Activated T-cell treated with anti-CD3 and anti-CD28 coated beads, Interleukin-2, amount 50 U/mL, for 4 hours (primary cell): ENCODE measurements at regions not wholly inside any gene's neighbourhood (a gene's known extent, or its start where the extent isn't known, plus 50 kb on each side); places are given as distances from the start of the nearest gene placed in this dataset.
"Not testable (repeated sequence)": the region's sequence is repeated elsewhere in the genome, so short reads cannot be mapped to it uniquely, and the experiment has no call there.

Source experiments
- ATAC-seq, 2 donors: fragments of 200-7000 bp; cut with Tn5 transposase; one replicate each; pipeline ENCODE4 v1.10.0; 2021
- DNase-seq: peaks from one replicate; pipeline ENCODE4 v3.0.0-alpha.2; 2020
- H3K27me3 Mint-ChIP-seq: one replicate; pipeline ENCODE4 v1.8.0; 2021; ENCODE audit warnings: low read depth, mixed read lengths
- H3K36me3 Mint-ChIP-seq: one replicate; pipeline ENCODE4 v1.8.0; 2022; ENCODE audit warnings: mixed read lengths; ENCODE audit not compliant: insufficient read depth
- H3K4me1 Mint-ChIP-seq: one replicate; pipeline ENCODE4 v1.8.0; 2021; ENCODE audit warnings: low read depth, mixed read lengths
- H3K4me3 Mint-ChIP-seq: one replicate; pipeline ENCODE4 v1.8.0; 2021; ENCODE audit warnings: mild to moderate bottlenecking, moderate library complexity, mixed read lengths
- H3K9me3 Mint-ChIP-seq: one replicate; pipeline ENCODE4 v1.8.0; 2021; ENCODE audit warnings: mixed read lengths

DNA sequence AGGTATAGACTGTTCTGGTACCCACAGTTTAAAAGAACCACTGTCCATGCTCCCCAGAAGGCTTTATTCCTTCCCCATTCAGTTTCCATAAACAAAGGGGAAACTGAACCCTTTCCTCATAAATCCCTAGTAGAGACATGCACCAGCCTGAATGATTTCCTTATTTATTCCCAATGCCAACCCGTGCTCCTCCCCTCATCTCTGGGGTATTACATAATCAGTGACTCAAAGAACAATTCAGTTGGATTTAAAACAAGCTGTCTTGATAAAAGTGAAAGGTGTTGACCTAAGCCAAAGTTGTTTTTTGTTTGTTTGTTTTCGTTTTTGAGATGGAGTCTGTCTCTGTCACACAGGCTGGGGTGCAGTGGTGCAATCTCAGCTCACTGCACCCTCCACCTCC, 418.5 kb upstream of the CNTNAP5 start:
- no peak overlapping the region for H3K4me3 Mint-ChIP-seq
- ATAC-seq (no peak), DNase-seq (no peak)
- H3K9me3 Mint-ChIP-seq, result peaks cover 12% of the 10 kb centered on the region
- H3K36me3 Mint-ChIP-seq, result no peaks in the 10 kb centered on the region
- H3K4me1 Mint-ChIP-seq, result no peaks in the 10 kb centered on the region
- H3K27me3 Mint-ChIP-seq, result no peaks in the 10 kb centered on the region

DNA sequence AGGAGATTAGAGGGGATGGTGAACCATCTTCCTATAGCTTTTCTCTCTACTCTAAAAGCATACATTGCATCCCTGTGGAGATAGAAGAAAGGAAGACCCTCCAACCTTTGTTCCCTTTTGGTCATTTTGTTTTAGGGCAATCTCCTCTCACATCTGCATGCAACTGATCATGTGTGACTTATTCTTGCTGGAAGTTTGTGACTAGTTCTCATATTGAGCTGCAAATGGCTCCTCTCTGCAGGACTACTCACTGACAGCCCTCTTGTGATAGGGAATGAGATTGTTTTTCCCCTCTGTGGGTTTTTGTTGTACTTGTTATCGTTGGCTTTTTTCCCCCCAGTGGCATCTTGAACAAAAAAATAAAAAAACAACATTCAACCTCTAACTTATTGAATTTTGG, 416.0 kb upstream of the CNTNAP5 start:
- Mint-ChIP-seq H3K27me3 (no peaks in the 10 kb centered on the region), H3K4me1 (no peaks in the 10 kb centered on the region), H3K4me3 (no peak overlapping the region), H3K36me3 (no peaks in the 10 kb centered on the region), H3K9me3 (peaks cover 14% of the 10 kb centered on the region)
- no peak for DNase-seq
- no peak for ATAC-seq

DNA sequence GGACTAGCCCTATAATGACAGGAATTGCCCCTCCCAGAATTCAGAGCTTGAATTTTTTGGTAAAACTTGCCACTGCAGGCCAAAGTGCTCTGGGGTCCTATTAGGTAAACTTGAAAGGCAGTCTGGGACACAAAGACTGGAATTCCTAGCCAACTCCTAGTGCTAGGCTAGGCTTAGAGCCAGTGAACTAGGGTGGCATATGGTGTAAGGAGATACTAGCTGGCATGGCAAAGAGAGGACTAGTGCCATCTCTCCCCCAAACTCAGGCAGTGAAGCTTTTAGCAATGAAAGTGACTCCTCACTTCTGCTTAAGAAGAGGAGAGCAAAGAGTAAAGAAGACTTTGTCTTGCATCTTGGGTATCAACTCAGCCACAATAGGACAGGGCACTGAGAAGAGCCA, 410.5 kb upstream of the CNTNAP5 start:
- DNase-seq (no peak), ATAC-seq (no peak)
- no peaks in the 10 kb centered on the region for H3K27me3 Mint-ChIP-seq
- no peaks in the 10 kb centered on the region for H3K36me3 Mint-ChIP-seq
- H3K9me3 Mint-ChIP-seq, result peaks cover 28% of the 10 kb centered on the region
- H3K4me3 Mint-ChIP-seq, result no peak overlapping the region
- no peaks in the 10 kb centered on the region for H3K4me1 Mint-ChIP-seq

DNA sequence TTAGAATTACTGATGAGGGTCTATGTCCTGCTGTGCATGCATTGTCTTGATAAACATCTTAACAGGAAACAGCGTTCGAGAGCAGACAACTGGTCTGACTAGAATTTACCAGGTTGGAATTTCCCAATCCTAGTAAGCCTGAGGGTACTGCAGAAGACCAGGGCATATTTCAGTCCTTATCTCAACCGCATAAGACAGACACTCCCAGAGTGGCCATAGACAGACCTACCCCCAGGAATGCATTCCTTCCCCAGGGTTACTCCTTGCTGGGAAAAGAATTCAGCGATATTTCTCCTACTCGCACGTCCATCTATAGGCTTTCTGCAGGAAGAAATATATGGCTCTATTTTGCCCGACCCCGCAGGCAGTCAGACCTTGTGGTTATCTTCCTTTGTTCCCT, 406.4 kb upstream of the CNTNAP5 start:
- ATAC-seq, H3K4me1 Mint-ChIP-seq, DNase-seq, H3K36me3 Mint-ChIP-seq, H3K27me3 Mint-ChIP-seq, H3K4me3 Mint-ChIP-seq: not testable (repeated sequence)
- H3K9me3 Mint-ChIP-seq, result peaks cover 35% of the 10 kb centered on the region

DNA sequence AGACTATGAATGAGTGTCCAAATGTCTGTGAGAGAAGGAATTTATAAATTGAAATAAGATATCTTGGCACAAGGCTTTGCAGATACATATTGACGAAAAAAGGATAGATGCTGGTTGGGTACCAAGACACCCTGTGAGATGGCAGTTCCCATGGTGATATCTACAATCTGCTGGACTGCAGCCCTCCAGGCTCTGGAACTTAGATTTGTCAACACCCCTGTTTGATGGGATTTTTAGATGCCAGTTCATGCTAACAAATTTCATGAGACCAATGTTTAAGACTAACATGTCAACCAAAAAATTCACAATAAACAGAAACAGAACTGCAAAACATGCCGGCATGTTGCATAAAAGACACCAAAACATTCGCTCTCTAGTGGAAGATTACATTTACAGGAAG, 400.3 kb upstream of the CNTNAP5 start:
- ATAC-seq (no peak), DNase-seq (no peak)
- Mint-ChIP-seq H3K4me1 (no peaks in the 10 kb centered on the region), H3K4me3 (no peak overlapping the region), H3K27me3 (no peaks in the 10 kb centered on the region), H3K36me3 (no peaks in the 10 kb centered on the region), H3K9me3 (peaks cover 17% of the 10 kb centered on the region)

DNA sequence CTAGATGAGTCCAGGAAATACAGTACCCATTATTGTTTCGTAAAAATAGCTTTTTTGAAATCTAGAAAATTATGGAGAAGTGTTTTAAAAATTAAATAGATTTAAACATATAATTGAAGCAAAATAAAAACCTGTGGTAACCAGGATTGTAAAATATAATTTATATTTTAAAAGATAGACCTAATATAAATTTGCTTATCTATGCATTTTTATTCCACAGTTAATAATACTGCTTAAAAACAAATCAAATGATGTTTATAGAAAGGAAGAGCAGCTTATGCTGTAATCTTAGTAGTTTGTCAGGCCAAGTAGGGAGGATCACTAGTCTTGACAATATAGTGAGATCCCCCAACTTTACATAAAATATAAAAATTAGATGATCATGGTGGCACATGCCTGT, 388.9 kb upstream of the CNTNAP5 start:
- no peak for ATAC-seq
- Mint-ChIP-seq H3K36me3 (no peaks in the 10 kb centered on the region), H3K27me3 (no peaks in the 10 kb centered on the region), H3K9me3 (peaks cover 8% of the 10 kb centered on the region), H3K4me3 (no peak overlapping the region), H3K4me1 (no peaks in the 10 kb centered on the region)
- no peak for DNase-seq

DNA sequence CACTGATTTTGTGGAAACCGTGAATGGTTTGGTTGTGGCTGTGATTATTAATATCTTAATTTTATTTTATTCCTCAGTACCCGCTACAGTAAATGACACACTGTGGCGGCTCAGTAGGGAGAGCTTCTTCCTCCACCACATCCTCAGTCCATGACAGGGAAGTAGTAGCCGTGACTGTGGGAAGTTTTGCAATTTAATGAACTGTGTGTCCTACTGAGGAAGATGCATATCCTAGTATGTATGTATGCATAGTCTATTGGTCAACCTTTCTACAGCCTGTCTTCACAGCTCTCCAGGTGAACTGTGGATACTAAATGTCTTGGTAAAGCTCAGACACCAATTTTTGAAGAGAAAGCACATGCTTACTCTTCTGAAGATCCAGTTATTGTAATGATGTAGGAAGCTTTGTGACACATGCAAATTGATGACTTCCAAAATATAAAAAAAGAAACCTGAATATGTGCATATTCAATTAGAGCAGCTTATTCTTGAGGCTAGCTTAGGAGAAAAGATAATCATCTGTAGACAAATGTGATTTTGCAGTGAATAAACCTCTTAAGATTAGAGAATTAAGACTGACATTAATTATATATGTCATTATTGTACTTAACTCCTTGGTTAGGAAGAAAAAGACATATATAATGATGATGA, 384.3 kb upstream of the CNTNAP5 start:
- H3K4me1 Mint-ChIP-seq, result no peaks in the 10 kb centered on the region
- no peak for DNase-seq
- H3K27me3 Mint-ChIP-seq, result no peaks in the 10 kb centered on the region
- no peaks in the 10 kb centered on the region for H3K36me3 Mint-ChIP-seq
- ATAC-seq, result no peak
- no peak overlapping the region for H3K4me3 Mint-ChIP-seq
- peaks cover 3% of the 10 kb centered on the region for H3K9me3 Mint-ChIP-seq

DNA sequence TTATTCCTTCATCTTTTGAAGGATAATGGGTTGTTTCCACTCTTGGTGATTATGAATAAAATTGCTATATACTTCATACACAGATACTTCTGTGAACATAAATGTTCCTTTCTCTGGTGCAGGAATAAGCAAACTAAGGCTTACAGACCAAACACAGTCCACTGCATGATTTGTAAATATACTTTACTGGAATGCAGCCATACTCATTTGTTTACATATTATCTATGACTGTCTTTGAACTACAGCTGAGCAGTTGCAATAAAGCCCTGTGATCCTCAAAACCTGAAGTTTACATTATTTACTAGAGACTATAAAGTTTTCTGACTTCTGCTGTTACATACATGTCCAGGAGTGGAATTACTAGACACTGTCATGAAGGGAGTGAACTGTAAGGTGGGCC, 381.0 kb upstream of the CNTNAP5 start:
- Mint-ChIP-seq H3K36me3 (no peaks in the 10 kb centered on the region), H3K4me3 (no peak overlapping the region), H3K9me3 (peaks cover 3% of the 10 kb centered on the region), H3K4me1 (no peaks in the 10 kb centered on the region), H3K27me3 (no peaks in the 10 kb centered on the region)
- DNase-seq, result no peak
- ATAC-seq, result no peak

DNA sequence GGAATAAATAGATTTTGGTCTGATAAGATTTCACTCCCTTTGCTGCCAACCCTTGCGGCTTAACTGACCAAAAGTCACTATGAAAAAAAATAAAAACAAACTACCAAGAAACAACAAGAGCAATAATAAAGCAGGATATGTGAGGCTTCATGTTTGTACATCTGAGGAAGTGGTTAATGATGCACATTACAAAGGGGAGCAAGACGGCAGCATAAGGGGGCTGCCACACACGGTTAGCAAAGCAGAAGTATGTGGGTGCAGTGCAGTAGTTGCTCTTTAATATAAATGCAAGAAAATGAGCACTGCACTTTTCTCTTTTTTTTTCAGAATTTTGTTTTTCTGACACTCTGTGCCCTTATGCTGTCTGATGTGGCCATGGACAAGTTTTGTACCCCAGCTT, 377.1 kb upstream of the CNTNAP5 start:
- Mint-ChIP-seq H3K36me3 (no peaks in the 10 kb centered on the region), H3K9me3 (peaks cover 8% of the 10 kb centered on the region), H3K27me3 (no peaks in the 10 kb centered on the region), H3K4me1 (no peaks in the 10 kb centered on the region), H3K4me3 (no peak overlapping the region)
- ATAC-seq (no peak), DNase-seq (no peak)

DNA sequence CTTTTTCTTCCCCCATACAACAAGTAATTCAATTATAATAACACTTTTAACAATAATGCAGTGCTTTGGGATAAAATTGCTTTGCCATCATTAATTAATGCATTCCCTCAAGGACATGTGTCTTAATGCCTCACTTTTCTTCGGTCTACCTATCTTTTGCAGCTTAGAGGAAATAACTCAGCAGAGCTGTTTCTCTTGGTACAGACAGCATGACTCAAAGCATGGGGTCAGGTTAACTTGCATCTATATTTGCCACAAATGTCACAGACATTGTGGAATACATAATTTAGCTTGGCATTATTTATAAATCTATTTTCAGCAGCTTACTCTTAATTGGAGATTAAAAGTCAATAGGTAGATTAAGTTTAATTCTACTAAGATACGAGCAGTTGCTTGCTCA, 376.1 kb upstream of the CNTNAP5 start:
- no peak overlapping the region for H3K4me3 Mint-ChIP-seq
- no peak for ATAC-seq
- no peaks in the 10 kb centered on the region for H3K27me3 Mint-ChIP-seq
- H3K9me3 Mint-ChIP-seq, result peaks cover 8% of the 10 kb centered on the region
- no peaks in the 10 kb centered on the region for H3K36me3 Mint-ChIP-seq
- DNase-seq, result no peak
- no peaks in the 10 kb centered on the region for H3K4me1 Mint-ChIP-seq

DNA sequence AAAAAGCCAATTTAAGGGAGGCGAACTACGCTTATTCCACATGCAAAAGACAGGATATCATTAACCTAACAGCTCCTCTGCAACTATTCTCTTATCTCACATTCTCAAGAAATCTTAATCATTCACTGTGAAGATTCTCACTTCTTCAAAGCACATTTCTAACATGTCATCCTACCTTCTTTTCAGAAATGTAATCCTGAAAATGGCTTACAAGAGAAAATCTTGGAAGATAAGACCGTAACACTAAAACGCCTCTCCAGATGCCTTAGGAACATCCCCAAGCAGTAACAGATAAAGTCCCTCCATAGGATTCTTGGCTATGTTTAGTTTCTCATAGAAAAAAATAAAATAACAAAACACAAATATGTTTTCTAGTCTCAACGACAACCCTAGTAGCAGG, 373.9 kb upstream of the CNTNAP5 start:
- Mint-ChIP-seq H3K9me3 (peaks cover 15% of the 10 kb centered on the region), H3K4me3 (no peak overlapping the region), H3K4me1 (no peaks in the 10 kb centered on the region), H3K36me3 (no peaks in the 10 kb centered on the region), H3K27me3 (no peaks in the 10 kb centered on the region)
- ATAC-seq (no peak), DNase-seq (no peak)

DNA sequence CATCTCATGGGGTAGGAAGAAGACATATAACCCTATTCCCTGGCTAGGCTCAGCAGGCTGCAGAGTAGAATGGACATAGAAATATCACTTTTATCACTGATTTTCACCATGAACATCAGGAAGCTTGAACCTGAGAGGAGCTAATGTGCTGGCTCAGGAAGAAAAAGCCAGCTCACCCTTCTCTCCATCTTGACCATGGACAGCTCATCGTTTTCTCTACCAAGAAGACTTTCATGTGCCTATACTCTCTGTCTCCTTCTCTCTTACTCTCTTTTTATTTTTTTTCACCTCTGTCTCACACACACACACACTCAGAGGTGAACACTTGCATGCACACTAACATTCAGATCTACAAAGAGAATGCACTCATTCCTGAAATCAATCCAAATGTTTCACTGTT, 372.8 kb upstream of the CNTNAP5 start:
- no peaks in the 10 kb centered on the region for H3K36me3 Mint-ChIP-seq
- ATAC-seq (no peak), DNase-seq (no peak)
- no peak overlapping the region for H3K4me3 Mint-ChIP-seq
- no peaks in the 10 kb centered on the region for H3K4me1 Mint-ChIP-seq
- H3K27me3 Mint-ChIP-seq, result no peaks in the 10 kb centered on the region
- H3K9me3 Mint-ChIP-seq, result peaks cover 15% of the 10 kb centered on the region

DNA sequence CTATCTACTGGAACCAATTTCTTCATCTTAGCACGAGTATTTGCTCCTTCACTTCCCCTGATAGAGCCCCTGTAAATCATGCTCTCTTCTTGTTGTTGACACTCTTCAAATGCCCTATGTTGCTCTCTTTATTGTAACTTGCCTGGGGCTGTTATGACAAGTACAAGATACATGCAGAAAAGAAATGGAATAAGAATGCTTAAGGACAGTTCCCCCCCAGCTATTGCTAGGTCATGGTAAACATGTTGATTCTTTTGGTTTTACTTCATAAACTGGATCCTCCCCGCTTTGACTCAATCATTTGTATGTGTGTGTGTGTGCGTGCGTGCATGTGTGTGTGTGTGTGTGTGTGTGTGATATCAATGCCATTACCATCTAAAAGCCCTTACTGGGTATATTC, 368.5 kb upstream of the CNTNAP5 start:
- H3K36me3 Mint-ChIP-seq, result no peaks in the 10 kb centered on the region
- H3K4me1 Mint-ChIP-seq, result no peaks in the 10 kb centered on the region
- H3K27me3 Mint-ChIP-seq, result no peaks in the 10 kb centered on the region
- no peak overlapping the region for H3K4me3 Mint-ChIP-seq
- H3K9me3 Mint-ChIP-seq, result peaks cover 34% of the 10 kb centered on the region
- ATAC-seq (no peak), DNase-seq (no peak)

DNA sequence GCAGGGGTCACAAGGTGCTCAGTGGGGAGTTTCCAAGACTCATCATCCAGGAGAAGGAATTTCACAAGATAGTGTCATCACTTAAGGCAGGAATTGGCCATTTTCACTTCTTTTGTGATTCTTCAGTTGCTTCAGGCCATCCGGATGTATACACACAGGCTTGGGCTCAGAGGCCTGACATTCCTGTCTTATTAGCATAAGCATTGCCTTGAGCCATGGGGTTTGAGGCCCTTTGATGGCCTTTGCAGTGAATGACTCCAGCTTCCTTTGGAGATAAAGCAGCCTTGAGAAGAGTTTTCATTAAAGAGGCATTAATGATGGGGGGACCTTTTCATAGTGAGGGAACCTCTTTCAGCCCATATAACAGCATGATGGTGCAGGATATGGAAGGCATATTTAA, 366.0 kb upstream of the CNTNAP5 start:
- Mint-ChIP-seq H3K27me3 (no peaks in the 10 kb centered on the region), H3K4me1 (no peaks in the 10 kb centered on the region), H3K36me3 (no peaks in the 10 kb centered on the region), H3K9me3 (peaks cover 29% of the 10 kb centered on the region), H3K4me3 (no peak overlapping the region)
- ATAC-seq, result no peak
- no peak for DNase-seq

DNA sequence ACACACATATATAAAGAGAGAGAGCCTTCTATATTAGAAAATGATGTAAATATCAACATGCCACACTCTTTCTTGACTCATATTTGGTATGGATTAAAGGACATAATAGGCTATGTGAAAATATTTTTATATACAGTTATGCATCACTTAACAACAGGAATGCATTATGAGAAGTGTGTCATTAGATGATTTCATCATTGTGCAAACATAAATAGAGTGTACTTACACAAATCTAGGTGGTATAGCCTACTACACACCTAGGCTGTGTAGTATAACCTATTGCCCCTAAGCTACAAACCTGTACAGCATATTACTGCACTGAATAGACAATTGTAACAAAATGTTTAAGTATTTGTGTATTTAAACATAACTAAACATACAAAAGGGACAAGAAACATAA, 354.8 kb upstream of the CNTNAP5 start:
- Mint-ChIP-seq H3K36me3 (no peaks in the 10 kb centered on the region), H3K4me1 (no peaks in the 10 kb centered on the region), H3K4me3 (no peak overlapping the region), H3K27me3 (no peaks in the 10 kb centered on the region), H3K9me3 (peaks cover 8% of the 10 kb centered on the region)
- DNase-seq (no peak), ATAC-seq (no peak)

DNA sequence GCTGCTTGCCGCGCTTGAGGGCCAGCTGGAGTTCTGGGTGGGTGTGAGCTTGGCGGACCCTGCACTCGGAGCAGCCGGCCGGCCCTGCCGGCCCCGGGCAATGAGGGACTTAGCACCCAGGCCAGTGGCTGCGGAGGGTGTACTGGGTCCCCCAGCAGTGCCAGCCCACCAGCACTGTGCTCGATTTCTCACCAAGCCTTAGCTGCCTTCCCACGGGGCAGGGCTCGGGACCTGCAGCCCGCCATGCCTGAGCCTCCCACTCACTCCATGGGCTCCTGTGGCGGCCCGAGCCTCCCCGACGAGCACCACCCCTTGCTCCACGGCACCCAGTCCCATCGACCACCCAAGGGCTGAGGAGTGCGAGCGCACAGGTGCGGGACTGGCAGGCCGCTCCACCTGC, 341.3 kb upstream of the CNTNAP5 start:
- H3K27me3 Mint-ChIP-seq, H3K4me1 Mint-ChIP-seq, H3K9me3 Mint-ChIP-seq, ATAC-seq, H3K4me3 Mint-ChIP-seq, H3K36me3 Mint-ChIP-seq, DNase-seq: not testable (repeated sequence)
